Cardiac muscle cell (in vitro differentiated cells and primary cell): ENCODE measurements at regions not wholly inside any gene's neighbourhood (a gene's known extent, or its start where the extent isn't known, plus 50 kb on each side); places are given as distances from the start of the nearest gene placed in this dataset.
A peak's percentile ranks its signal among the peaks of the same experiment; 100 is the strongest.

Experiments used
- DNase-seq, 2 donors: peaks; one replicate each; pipeline versions ENCODE4 v3.0.0 to v3.0.0-alpha.2; 2010 to 2017; ENCODE audit warnings: low read depth in 1 of 2, low spot score in 1 of 2
- H3K27ac ChIP-seq: fragments of 200-600 bp; sonication (generic); 2 replicates; pipeline ENCODE4 v1.5.1; 2016
- H3K27me3 ChIP-seq: fragments of 200-600 bp; sonication (generic); 2 replicates; pipeline ENCODE4 v1.6.0; 2016; ENCODE audit warnings: control low read depth
- H3K36me3 ChIP-seq: fragments of 200-600 bp; sonication (generic); 2 replicates; pipeline ENCODE4 v1.5.1; 2016; ENCODE audit warnings: control low read depth
- H3K4me1 ChIP-seq: fragments of 200-600 bp; sonication (generic); 2 replicates; pipeline ENCODE4 v1.8.1; 2017; ENCODE audit warnings: low read depth, mild to moderate bottlenecking, mixed run types
- H3K4me3 ChIP-seq: fragments of 200-600 bp; sonication (generic); 2 replicates; pipeline ENCODE4 v1.5.1; 2016; ENCODE audit warnings: mild to moderate bottlenecking
- H3K9me3 ChIP-seq: fragments of 200-600 bp; sonication (generic); 2 replicates; pipeline ENCODE4 v1.5.1; 2017; ENCODE audit warnings: low read depth, mild to moderate bottlenecking, control low read depth
- CTCF ChIP-seq: IDR thresholded peaks from 2 replicates; pipeline ENCODE4 v1.5.1; 2012; ENCODE audit warnings: low read depth, mild to moderate bottlenecking, low read length

GRCh38 chr12:124478985-124479645 lies 88.3 kb downstream of the NCOR2 start:
- Histone ChIP-seq H3K4me1 (no peaks in the 10 kb centered on the region), H3K36me3 (peaks cover 4% of the 10 kb centered on the region), H3K27ac (peak overlapping the region; percentile 66), H3K27me3 (no peaks in the 10 kb centered on the region), H3K4me3 (no peak overlapping the region), H3K9me3 (no peaks in the 10 kb centered on the region)
- TF ChIP-seq CTCF = no peak
- no peak for DNase-seq

- H3K9me3 ChIP-seq = no peaks in the 10 kb centered on the region
- no peak for DNase-seq
- H3K27me3 ChIP-seq = no peaks in the 10 kb centered on the region
- no peaks in the 10 kb centered on the region for H3K4me1 ChIP-seq
- TF ChIP-seq CTCF = no peak
- H3K4me3 ChIP-seq = no peak overlapping the region
- H3K36me3 ChIP-seq = peaks cover 4% of the 10 kb centered on the region
- peak overlapping the region; percentile 66 for H3K27ac ChIP-seq
Observed at GRCh38 chr12:124478416-124478815, 89.0 kb downstream of the NCOR2 start.

- Histone ChIP-seq H3K9me3 (no peaks in the 10 kb centered on the region), H3K27me3 (no peaks in the 10 kb centered on the region), H3K4me1 (no peaks in the 10 kb centered on the region), H3K27ac (peak overlapping the region; percentile 48), H3K4me3 (no peak overlapping the region), H3K36me3 (peaks cover 11% of the 10 kb centered on the region)
- no peak for DNase-seq
- no peak for TF ChIP-seq CTCF
Observed at GRCh38 chr12:124477107-124477915, 90.1 kb downstream of the NCOR2 start.

- Histone ChIP-seq H3K9me3 (no peaks in the 10 kb centered on the region), H3K4me1 (no peaks in the 10 kb centered on the region), H3K4me3 (no peak overlapping the region), H3K27me3 (no peaks in the 10 kb centered on the region), H3K36me3 (peaks cover 18% of the 10 kb centered on the region), H3K27ac (no peak overlapping the region)
- no peak for DNase-seq
- no peak for TF ChIP-seq CTCF
Observed at GRCh38 chr12:124476011-124476400, 91.4 kb downstream of the NCOR2 start.

GRCh38 chr12:124475295-124476010 lies 92.0 kb downstream of the NCOR2 start:
- Histone ChIP-seq H3K27me3 (no peaks in the 10 kb centered on the region), H3K36me3 (peaks cover 18% of the 10 kb centered on the region), H3K4me1 (no peaks in the 10 kb centered on the region), H3K4me3 (no peak overlapping the region), H3K9me3 (no peaks in the 10 kb centered on the region), H3K27ac (no peak overlapping the region)
- DNase-seq = no peak
- TF ChIP-seq CTCF = no peak
